H9 (cell line): ENCODE measurements at regions not wholly inside any gene's neighbourhood (a gene's known extent, or its start where the extent isn't known, plus 50 kb on each side); places are given as distances from the start of the nearest gene placed in this dataset.
"Not testable (repeated sequence)": the region's sequence is repeated elsewhere in the genome, so short reads cannot be mapped to it uniquely, and the experiment has no call there.

Experiments
- DNase-seq: peaks from one replicate; pipeline ENCODE4 v3.0.0-alpha.2; 2017
- H2AFZ ChIP-seq: one replicate; pipeline ENCODE4 v1.6.1; 2013; ENCODE audit warnings: mild to moderate bottlenecking, low read length, control low read depth, moderate library complexity
- H2AK5ac ChIP-seq: 2 replicates; pipeline ENCODE4 v1.6.1; 2013; ENCODE audit warnings: low read length, control low read depth, mixed read lengths; ENCODE audit not compliant: insufficient read length
- H2BK120ac ChIP-seq: one replicate; pipeline ENCODE4 v1.6.1; 2013; ENCODE audit warnings: low read depth, mild to moderate bottlenecking, low read length, control low read depth, inconsistent platforms; ENCODE audit not compliant: poor library complexity, severe bottlenecking
- H2BK12ac ChIP-seq: 2 replicates; pipeline ENCODE4 v1.6.1; 2013; ENCODE audit warnings: low read length, control low read depth, mixed read lengths, low read depth; ENCODE audit not compliant: insufficient read length
- H2BK15ac ChIP-seq: 2 replicates; pipeline ENCODE4 v1.6.1; 2013; ENCODE audit warnings: low read depth, low read length, control low read depth
- H2BK20ac ChIP-seq: one replicate; pipeline ENCODE4 v1.6.1; 2013; ENCODE audit warnings: low read depth, mild to moderate bottlenecking, low read length, control low read depth, inconsistent platforms; ENCODE audit not compliant: poor library complexity, severe bottlenecking
- H2BK5ac ChIP-seq: 2 replicates; pipeline ENCODE4 v1.6.1; 2013; ENCODE audit warnings: low read length, control low read depth, mixed read lengths; ENCODE audit not compliant: insufficient read length
- H3K14ac ChIP-seq: 2 replicates; pipeline ENCODE4 v1.6.1; 2013; ENCODE audit warnings: low read length, control low read depth; ENCODE audit not compliant: insufficient read depth
- H3K18ac ChIP-seq: 2 replicates; pipeline ENCODE4 v1.6.1; 2013; ENCODE audit warnings: low read depth, mild to moderate bottlenecking, mixed read lengths, low read length, control low read depth; ENCODE audit not compliant: insufficient read length
- H3K23ac ChIP-seq: 2 replicates; pipeline ENCODE4 v1.6.1; 2013; ENCODE audit warnings: low read length, control low read depth, mixed read lengths, low read depth; ENCODE audit not compliant: insufficient read length
- H3K23me2 ChIP-seq: 2 replicates; pipeline ENCODE4 v1.6.1; 2013; ENCODE audit warnings: low read depth, mild to moderate bottlenecking, mixed read lengths, low read length, control low read depth; ENCODE audit not compliant: insufficient read length, poor library complexity, severe bottlenecking
- H3K27ac ChIP-seq: 2 replicates; pipeline ENCODE4 v1.5.1; 2013; ENCODE audit warnings: low read length, control low read depth, mixed read lengths, low read depth; ENCODE audit not compliant: insufficient read length
- H3K27me3 ChIP-seq: 2 replicates; pipeline ENCODE4 v1.6.1; 2013; ENCODE audit warnings: low read length, control low read depth, inconsistent platforms; ENCODE audit not compliant: insufficient read depth
- H3K4ac ChIP-seq: 2 replicates; pipeline ENCODE4 v1.6.1; 2013; ENCODE audit warnings: low read depth, mild to moderate bottlenecking, control low read depth, inconsistent platforms, low read length, moderate library complexity
- H3K4me1 ChIP-seq: 2 replicates; pipeline ENCODE4 v1.6.1; 2013; ENCODE audit warnings: low read length, control low read depth, inconsistent platforms; ENCODE audit not compliant: insufficient read depth
- H3K4me2 ChIP-seq: 2 replicates; pipeline ENCODE4 v1.6.1; 2013; ENCODE audit warnings: low read length, control low read depth, mixed read lengths; ENCODE audit not compliant: insufficient read length, insufficient read depth
- H3K56ac ChIP-seq: 2 replicates; pipeline ENCODE4 v1.6.1; 2013; ENCODE audit warnings: low read depth, mild to moderate bottlenecking, mixed read lengths, low read length, control low read depth; ENCODE audit not compliant: insufficient read length
- H3K79me1 ChIP-seq: 2 replicates; pipeline ENCODE4 v1.6.1; 2013; ENCODE audit warnings: low read depth, mild to moderate bottlenecking, moderate library complexity, low read length, control low read depth, inconsistent platforms; ENCODE audit not compliant: insufficient read depth, poor library complexity, severe bottlenecking
- H3K79me2 ChIP-seq: 2 replicates; pipeline ENCODE4 v1.6.1; 2013; ENCODE audit warnings: low read length, control low read depth, inconsistent platforms; ENCODE audit not compliant: insufficient read depth
- H3K9ac ChIP-seq: 2 replicates; pipeline ENCODE4 v1.6.1; 2013; ENCODE audit warnings: low read length, control low read depth, mixed read lengths; ENCODE audit not compliant: insufficient read length; ENCODE audit errors: extremely low read depth
- H3K9me3 ChIP-seq: one replicate; pipeline ENCODE4 v1.6.1; 2013; ENCODE audit warnings: low read depth, low read length, inconsistent platforms; ENCODE audit not compliant: control insufficient read depth
- H3T11ph ChIP-seq: one replicate; pipeline ENCODE4 v1.6.1; 2013; ENCODE audit warnings: mild to moderate bottlenecking, low read length, control low read depth, inconsistent platforms
- H4K20me1 ChIP-seq: one replicate; pipeline ENCODE4 v1.6.1; 2013; ENCODE audit not compliant: control insufficient read depth, insufficient read length, insufficient read depth
- H4K5ac ChIP-seq: 2 replicates; pipeline ENCODE4 v1.6.1; 2013; ENCODE audit warnings: low read depth, mild to moderate bottlenecking, mixed read lengths, low read length, control low read depth; ENCODE audit not compliant: insufficient read length
- H4K8ac ChIP-seq: replicated peaks from 2 replicates; pipeline ENCODE4 v1.6.1; 2013; ENCODE audit warnings: low read length, control low read depth, mixed read lengths, low read depth; ENCODE audit not compliant: insufficient read length
- H4K91ac ChIP-seq: 2 replicates; pipeline ENCODE4 v1.6.1; 2013; ENCODE audit warnings: low read depth, mild to moderate bottlenecking, moderate library complexity, mixed read lengths, low read length, control low read depth; ENCODE audit not compliant: insufficient read length
- H3K27ac Mint-ChIP-seq, 3 experiments: 2 replicates in 2 of 3; 3 replicates in 1 of 3; pipeline ENCODE4 v1.8.0; 2020 to 2021; ENCODE audit warnings: mixed read lengths in 3 of 3, mild to moderate bottlenecking in 1 of 3, moderate library complexity in 1 of 3
- H3K27me3 Mint-ChIP-seq: 2 replicates; pipeline ENCODE4 v1.8.0; 2021; ENCODE audit warnings: low read depth, mild to moderate bottlenecking, moderate library complexity, mixed read lengths
- H3K36me3 Mint-ChIP-seq, 3 experiments: 2 replicates in 2 of 3; 3 replicates in 1 of 3; pipeline ENCODE4 v1.8.0; 2020 to 2021; ENCODE audit warnings: low read depth in 3 of 3, mixed read lengths in 3 of 3; ENCODE audit not compliant: insufficient read depth in 1 of 3
- H3K4me1 Mint-ChIP-seq, 2 experiments: 2 replicates each; pipeline ENCODE4 v1.8.0; 2020; ENCODE audit warnings: mixed read lengths in 2 of 2
- H3K4me3 Mint-ChIP-seq, 2 experiments: 2 replicates in 1 of 2; 3 replicates in 1 of 2; pipeline ENCODE4 v1.8.0; 2020 to 2021; ENCODE audit warnings: mild to moderate bottlenecking in 2 of 2, mixed read lengths in 2 of 2, moderate library complexity in 1 of 2
- H3K9me3 Mint-ChIP-seq, 2 experiments: 2 replicates in 1 of 2; 3 replicates in 1 of 2; pipeline ENCODE4 v1.8.0; 2020; ENCODE audit warnings: mild to moderate bottlenecking in 2 of 2, mixed read lengths in 2 of 2, moderate library complexity in 1 of 2
- WGBS: extraction: QIAGEN DNeasy Blood & Tissue Kit; methylation state at CpG from one replicate; pipeline ENCODE4 v1.1.7; 2013; ENCODE audit warnings: missing lambda C conversion rate, low lambda C conversion rate, mixed read lengths; ENCODE audit not compliant: insufficient read length; ENCODE audit errors: extremely low coverage; 5-methylcytosine and 5-hydroxymethylcytosine counted together
- TF ChIP-seq, protein P1 (sequence below): fragments of 200-600 bp; sonication (generic); conservative IDR thresholded peaks from 3 replicates; pipeline ENCODE4 v1.8.0; 2021; ENCODE audit warnings: antibody characterized with exemption, mild to moderate bottlenecking

DNA sequence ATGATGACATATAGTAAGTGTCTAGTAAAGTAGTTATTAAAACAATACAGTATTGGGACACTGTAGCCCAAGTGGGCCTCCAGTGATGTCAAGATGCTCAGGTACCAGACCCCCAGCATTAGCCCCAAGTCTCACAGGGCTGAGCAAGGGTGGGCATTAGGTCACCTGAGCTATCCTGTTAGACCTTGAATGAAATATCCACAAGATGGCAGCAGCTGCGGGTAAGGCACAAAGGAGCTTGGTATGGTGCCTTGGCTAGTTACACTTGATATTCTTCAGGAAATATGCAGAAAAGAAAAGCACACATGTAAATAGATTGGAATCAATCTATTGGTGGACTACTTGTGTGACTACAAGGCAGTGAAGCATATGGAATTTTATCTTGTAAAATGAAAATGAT is 701.8 kb upstream of the ADGRB3 start:
- Mint-ChIP-seq H3K4me1 (no peaks in the 10 kb centered on the region; a peak in 1 of 4 replicates), H3K27me3 (no peaks in the 10 kb centered on the region), H3K9me3 (peaks cover 2 to 6% of the 10 kb centered on the region in 2 experiments; a peak in 3 of 5 replicates), H3K36me3 (peaks cover 0 to 4% (median 2%) of the 10 kb centered on the region in 3 experiments; a peak in 1 of 7 replicates), H3K4me3 (no peak overlapping the region), H3K27ac (no peak overlapping the region)
- Histone ChIP-seq H3K9me3 (no peaks in the 10 kb centered on the region), H2AK5ac (no peak overlapping the region), H2AFZ (no peak overlapping the region), H3K4me1 (no peaks in the 10 kb centered on the region), H2BK120ac (no peak overlapping the region), H3K23me2 (no peaks in the 10 kb centered on the region), H2BK15ac (no peak overlapping the region), H3K9ac (no peak overlapping the region), H3K27me3 (no peaks in the 10 kb centered on the region), H2BK20ac (no peak overlapping the region), H3K14ac (no peak overlapping the region), H4K20me1 (no peaks in the 10 kb centered on the region), H3K56ac (no peak overlapping the region), H3T11ph (no peak overlapping the region), H3K4me2 (no peak overlapping the region), H3K79me2 (no peaks in the 10 kb centered on the region), H3K4ac (no peak overlapping the region), H2BK12ac (no peak overlapping the region), H3K18ac (no peak overlapping the region), H4K8ac (no peak overlapping the region), H3K79me1 (no peaks in the 10 kb centered on the region), H3K23ac (no peak overlapping the region), H2BK5ac (no peak overlapping the region), H3K27ac (no peak overlapping the region), H4K91ac (no peak overlapping the region), H4K5ac (no peak overlapping the region)
- no CpG with 5 or more reads among the region's 1 CpG for WGBS
- peak; percentile 55 for DNase-seq
- TF ChIP-seq, protein P1, sequence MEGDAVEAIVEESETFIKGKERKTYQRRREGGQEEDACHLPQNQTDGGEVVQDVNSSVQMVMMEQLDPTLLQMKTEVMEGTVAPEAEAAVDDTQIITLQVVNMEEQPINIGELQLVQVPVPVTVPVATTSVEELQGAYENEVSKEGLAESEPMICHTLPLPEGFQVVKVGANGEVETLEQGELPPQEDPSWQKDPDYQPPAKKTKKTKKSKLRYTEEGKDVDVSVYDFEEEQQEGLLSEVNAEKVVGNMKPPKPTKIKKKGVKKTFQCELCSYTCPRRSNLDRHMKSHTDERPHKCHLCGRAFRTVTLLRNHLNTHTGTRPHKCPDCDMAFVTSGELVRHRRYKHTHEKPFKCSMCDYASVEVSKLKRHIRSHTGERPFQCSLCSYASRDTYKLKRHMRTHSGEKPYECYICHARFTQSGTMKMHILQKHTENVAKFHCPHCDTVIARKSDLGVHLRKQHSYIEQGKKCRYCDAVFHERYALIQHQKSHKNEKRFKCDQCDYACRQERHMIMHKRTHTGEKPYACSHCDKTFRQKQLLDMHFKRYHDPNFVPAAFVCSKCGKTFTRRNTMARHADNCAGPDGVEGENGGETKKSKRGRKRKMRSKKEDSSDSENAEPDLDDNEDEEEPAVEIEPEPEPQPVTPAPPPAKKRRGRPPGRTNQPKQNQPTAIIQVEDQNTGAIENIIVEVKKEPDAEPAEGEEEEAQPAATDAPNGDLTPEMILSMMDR: peak; percentile 68

DNA sequence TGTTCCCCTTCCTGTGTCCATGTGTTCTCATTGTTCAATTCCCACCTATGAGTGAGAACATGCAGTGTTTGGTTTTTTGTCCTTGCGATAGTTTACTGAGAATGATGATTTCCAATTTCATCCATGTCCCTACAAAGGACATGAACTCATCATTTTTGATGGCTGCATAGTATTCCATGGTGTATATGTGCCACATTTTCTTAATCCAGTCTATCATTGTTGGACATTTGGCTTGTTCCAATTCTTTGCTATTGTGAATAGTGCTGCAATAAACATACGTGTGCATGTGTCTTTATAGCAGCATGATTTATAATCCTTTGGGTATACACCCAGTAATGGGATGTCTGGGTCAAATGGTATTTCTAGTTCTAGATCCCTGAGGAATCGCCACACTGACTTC is 712.5 kb upstream of the ADGRB3 start:
- H3K23me2 ChIP-seq, H3K27ac ChIP-seq, H3K36me3 Mint-ChIP-seq, H3K4me1 ChIP-seq, H3K9ac ChIP-seq, H3K18ac ChIP-seq, H2BK12ac ChIP-seq, H3K9me3 Mint-ChIP-seq, H4K91ac ChIP-seq, H3K4me3 Mint-ChIP-seq, H4K20me1 ChIP-seq, H3K27me3 Mint-ChIP-seq, H3K4ac ChIP-seq, H4K8ac ChIP-seq, H3K4me1 Mint-ChIP-seq, H4K5ac ChIP-seq, H2BK5ac ChIP-seq, H3K79me2 ChIP-seq, H3K23ac ChIP-seq, H3K27me3 ChIP-seq, H2AFZ ChIP-seq, H3K14ac ChIP-seq, H3K4me2 ChIP-seq, H3K79me1 ChIP-seq, H3K9me3 ChIP-seq, H2BK15ac ChIP-seq, H3K56ac ChIP-seq, H2BK120ac ChIP-seq, DNase-seq, H3K27ac Mint-ChIP-seq, H3T11ph ChIP-seq, H2AK5ac ChIP-seq, H2BK20ac ChIP-seq: not testable (repeated sequence)
- no CpG with 5 or more reads among the region's 3 CpGs for WGBS
